Uterus (tissue), 3 donors: ENCODE measurements at regions not wholly inside any gene's neighbourhood (a gene's known extent, or its start where the extent isn't known, plus 50 kb on each side); places are given as distances from the start of the nearest gene placed in this dataset. TPM values are rescaled to one million over a fixed set of nuclear protein-coding genes. Genes with fewer than 3 reads are reported as not detected.

ENCODE experiments used
- DNase-seq, 2 donors: peaks; one replicate each; pipeline ENCODE4 v3.0.0-alpha.2; 2019 to 2020
- H3K27ac ChIP-seq, 2 donors: fragments of 200-600 bp; sonication (generic); 1 replicate in 1 of 2; 2 replicates in 1 of 2; pipeline ENCODE4 v1.5.1; 2016 to 2018
- H3K27me3 ChIP-seq, 2 donors: fragments of 200-600 bp; sonication (generic); one replicate each; pipeline ENCODE4 v1.5.1; 2018 to 2019; ENCODE audit warnings: control low read depth in 1 of 2
- H3K36me3 ChIP-seq, 2 donors: fragments of 200-600 bp; sonication (generic); one replicate each; pipeline ENCODE4 v1.5.1; 2019; ENCODE audit warnings: control low read depth in 1 of 2
- H3K4me1 ChIP-seq, 2 donors: fragments of 200-600 bp; sonication (generic); one replicate each; pipeline ENCODE4 v1.5.1; 2018 to 2019; ENCODE audit warnings: control low read depth in 1 of 2
- H3K4me3 ChIP-seq, 2 donors: fragments of 200-600 bp; sonication (generic); 1 replicate in 1 of 2; 2 replicates in 1 of 2; pipeline ENCODE4 v1.5.1; 2018 to 2019; ENCODE audit warnings: mild to moderate bottlenecking in 1 of 2
- H3K9me3 ChIP-seq, 2 donors: fragments of 200-600 bp; sonication (generic); one replicate each; pipeline ENCODE4 v1.5.1; 2019; ENCODE audit warnings: control low read depth in 1 of 2
- CTCF ChIP-seq, 4 experiments: fragments of 200-600 bp in 2 of 4; fragments of 450-650 bp in 2 of 4; sonication (generic) in 2 of 4; IDR thresholded peaks; one replicate each; pipeline ENCODE4 v1.5.1; 2016 to 2019; ENCODE audit warnings: antibody characterized with exemption in 4 of 4, mild to moderate bottlenecking in 2 of 4, moderate library complexity in 1 of 4
- POLR2A ChIP-seq, 2 donors: fragments of 450-650 bp; IDR thresholded peaks; one replicate each; pipeline ENCODE4 v1.6.1; 2016; ENCODE audit warnings: antibody characterized with exemption in 2 of 2, mild to moderate bottlenecking in 1 of 2, moderate library complexity in 1 of 2
- intact Hi-C: fragments of 100-400 bp; cut with DNase I; formaldehyde crosslinking; loops from one replicate; pipeline ENCODE4 v1.15.1; 2023; ENCODE audit warnings: low total_unique reads
- small RNA-seq: library from RNA; depleted of rRNA; stranded (forward); fragments of <200 nt; gene quantifications from one replicate; pipeline ENCODE3, GENCODE V24; 2016
- donor health status: DM: yes; HTN: yes; CAD: no.

- H3K27ac ChIP-seq: peak overlapping the region in 1 of 2 donors; percentile 55
- TF ChIP-seq POLR2A (IDR thresholded peaks at IDR 0.05) (no peak), CTCF (IDR thresholded peaks at IDR 0.05) (no peak)
- no peaks in the 10 kb centered on the region for H3K4me1 ChIP-seq
- no peaks in the 10 kb centered on the region for H3K36me3 ChIP-seq
- no peak overlapping the region for H3K4me3 ChIP-seq
- H3K9me3 ChIP-seq: no peaks in the 10 kb centered on the region
- no peaks in the 10 kb centered on the region for H3K27me3 ChIP-seq
- intact Hi-C loops: no loop called here
- no peak for DNase-seq
These were observed 51.2 kb upstream of the GLI2 start for GRCh38 chr2:120684289-120685065.

GRCh38 chr2:120685066-120685973 is 50.3 kb upstream of the GLI2 start:
- peak overlapping the region in 1 of 2 donors; percentile 55 for H3K27ac ChIP-seq
- no peaks in the 10 kb centered on the region for H3K9me3 ChIP-seq
- H3K27me3 ChIP-seq: no peaks in the 10 kb centered on the region
- DNase-seq: no peak
- no peaks in the 10 kb centered on the region for H3K4me1 ChIP-seq
- no peaks in the 10 kb centered on the region for H3K36me3 ChIP-seq
- intact Hi-C loops: no loop called here
- no peak overlapping the region for H3K4me3 ChIP-seq
- TF ChIP-seq CTCF (IDR thresholded peaks at IDR 0.05): no peak
- TF ChIP-seq POLR2A (IDR thresholded peaks at IDR 0.05): no peak

Small RNA genes lying in the stretch of these regions (small RNA-seq; reads per million reads assigned to genes)
- not detected for gene RF00019
